Right lobe of liver (tissue), 6 donors: ENCODE measurements at regions not wholly inside any gene's neighbourhood (a gene's known extent, or its start where the extent isn't known, plus 50 kb on each side); places are given as distances from the start of the nearest gene placed in this dataset.
"Not testable (repeated sequence)": the region's sequence is repeated elsewhere in the genome, so short reads cannot be mapped to it uniquely, and the experiment has no call there.

Source experiments
- ATAC-seq, 4 donors: fragments of 200-7000 bp; cut with Tn5 transposase; one replicate each; pipeline ENCODE4 v1.9.1; 2020; ENCODE audit warnings: mild to moderate bottlenecking in 4 of 4, moderate library complexity in 4 of 4
- DNase-seq, 3 donors: peaks; one replicate each; pipeline ENCODE4 v3.0.0-alpha.2; 2020
- H3K27ac ChIP-seq, 3 donors: fragments of 200-600 bp; one replicate each; pipeline ENCODE4 v1.8.0; 2022
- H3K27me3 ChIP-seq, 2 donors: fragments of 200-600 bp; one replicate each; pipeline ENCODE4 v1.8.0; 2022
- H3K36me3 ChIP-seq, 4 donors: fragments of 200-600 bp; sonication (generic) in 1 of 4; one replicate each; pipeline versions ENCODE4 v1.5.1 to v1.8.0; 2017 to 2022; ENCODE audit warnings: control low read depth in 1 of 4
- H3K4me1 ChIP-seq, 4 donors: fragments of 200-600 bp; sonication (generic) in 1 of 4; one replicate each; pipeline versions ENCODE4 v1.5.1 to v1.8.0; 2017 to 2022; ENCODE audit warnings: control low read depth in 1 of 4
- H3K4me3 ChIP-seq, 3 donors: fragments of 200-600 bp; one replicate each; pipeline ENCODE4 v1.8.0; 2022
- H3K9me3 ChIP-seq, 4 donors: fragments of 200-600 bp; sonication (generic) in 1 of 4; one replicate each; pipeline versions ENCODE4 v1.5.1 to v1.8.0; 2017 to 2022; ENCODE audit warnings: control low read depth in 1 of 4
- POLR2A ChIP-seq: fragments of 450-650 bp; IDR thresholded peaks from one replicate; pipeline ENCODE4 v1.6.1; 2017; ENCODE audit warnings: antibody characterized with exemption, mild to moderate bottlenecking
- WGBS: methylation state at CpG from one replicate; pipeline ENCODE4 v1.1.6; 2018; ENCODE audit warnings: low coverage, low lambda C conversion rate; ENCODE audit not compliant: insufficient coverage; ENCODE audit errors: missing lambda C conversion rate; 5-methylcytosine and 5-hydroxymethylcytosine counted together
- intact Hi-C, 2 donors: fragments of 100-400 bp; cut with DNase I; formaldehyde crosslinking; loops; one replicate each; pipeline versions ENCODE4 v1.11.2 to v1.14.1; 2022
- TF ChIP-seq, protein P1 (sequence below), 4 donors: fragments of 200-600 bp in 3 of 4; fragments of 450-650 bp in 1 of 4; IDR thresholded peaks; one replicate each; pipeline versions ENCODE4 v1.5.1 to v1.8.0; 2016 to 2022; ENCODE audit warnings: antibody characterized with exemption in 4 of 4, mild to moderate bottlenecking in 2 of 4
- donor health status: DM: no; HTN: yes; CAD: no.
- donor health status: DM: no; HTN: no; CAD: no.
- donor health status: DM: no; HTN: no; CAD: no.
- donor health status: DM: no; HTN: yes; CAD: no.
- donor health status: DM: no; HTN: yes; CAD: no.

GRCh38 chr6:137941995-137942394, 74.9 kb downstream of the TNFAIP3 start:
- intact Hi-C loops, result loop anchor here (5.0 to 10.0 kb wide), 2 partner anchors 235 to 237 kb away; no protein-coding TSS in a partner anchor
- H3K27me3 ChIP-seq, result no peaks in the 10 kb centered on the region
- DNase-seq (no peak), ATAC-seq (no peak)
- H3K27ac ChIP-seq, result no peak overlapping the region
- H3K9me3 ChIP-seq, result no peaks in the 10 kb centered on the region
- no peak for TF ChIP-seq POLR2A
- TF ChIP-seq, protein P1, sequence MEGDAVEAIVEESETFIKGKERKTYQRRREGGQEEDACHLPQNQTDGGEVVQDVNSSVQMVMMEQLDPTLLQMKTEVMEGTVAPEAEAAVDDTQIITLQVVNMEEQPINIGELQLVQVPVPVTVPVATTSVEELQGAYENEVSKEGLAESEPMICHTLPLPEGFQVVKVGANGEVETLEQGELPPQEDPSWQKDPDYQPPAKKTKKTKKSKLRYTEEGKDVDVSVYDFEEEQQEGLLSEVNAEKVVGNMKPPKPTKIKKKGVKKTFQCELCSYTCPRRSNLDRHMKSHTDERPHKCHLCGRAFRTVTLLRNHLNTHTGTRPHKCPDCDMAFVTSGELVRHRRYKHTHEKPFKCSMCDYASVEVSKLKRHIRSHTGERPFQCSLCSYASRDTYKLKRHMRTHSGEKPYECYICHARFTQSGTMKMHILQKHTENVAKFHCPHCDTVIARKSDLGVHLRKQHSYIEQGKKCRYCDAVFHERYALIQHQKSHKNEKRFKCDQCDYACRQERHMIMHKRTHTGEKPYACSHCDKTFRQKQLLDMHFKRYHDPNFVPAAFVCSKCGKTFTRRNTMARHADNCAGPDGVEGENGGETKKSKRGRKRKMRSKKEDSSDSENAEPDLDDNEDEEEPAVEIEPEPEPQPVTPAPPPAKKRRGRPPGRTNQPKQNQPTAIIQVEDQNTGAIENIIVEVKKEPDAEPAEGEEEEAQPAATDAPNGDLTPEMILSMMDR (IDR thresholded peaks at IDR 0.05), result no peak
- no peak overlapping the region for H3K4me3 ChIP-seq
- WGBS, result 29% methylated on average over 2 of the region's 2 CpGs
- no peaks in the 10 kb centered on the region for H3K36me3 ChIP-seq
- no peaks in the 10 kb centered on the region for H3K4me1 ChIP-seq

DNA sequence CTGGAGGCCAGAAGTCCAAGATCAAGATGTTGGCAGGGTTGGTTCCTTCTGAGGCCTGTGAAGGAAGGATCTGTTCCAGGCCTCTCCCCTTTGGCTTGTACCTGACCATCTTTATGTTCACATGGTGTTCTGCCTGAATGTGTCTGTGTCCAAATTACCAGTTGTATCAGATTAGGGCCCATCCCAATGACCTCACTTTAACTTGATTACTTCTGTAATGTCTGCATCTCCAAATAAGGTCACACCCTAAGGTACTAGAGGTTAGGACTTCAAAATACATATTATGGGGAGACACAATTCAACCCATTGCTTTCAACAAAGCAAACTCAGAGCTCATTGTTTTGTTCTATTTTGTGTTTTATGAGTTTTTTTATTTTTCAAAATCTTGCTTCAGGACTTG, 75.7 kb downstream of the TNFAIP3 start:
- intact Hi-C loops, result loop anchor here (5.0 to 10.0 kb wide), 2 partner anchors 235 to 238 kb away; no protein-coding TSS in a partner anchor
- H3K36me3 ChIP-seq, result no peaks in the 10 kb centered on the region
- ATAC-seq (no peak), DNase-seq (no peak)
- H3K4me3 ChIP-seq, result no peak overlapping the region
- no peaks in the 10 kb centered on the region for H3K27me3 ChIP-seq
- H3K4me1 ChIP-seq, result no peaks in the 10 kb centered on the region
- H3K9me3 ChIP-seq, result no peaks in the 10 kb centered on the region
- TF ChIP-seq, protein P1 (IDR thresholded peaks at IDR 0.05), result no peak
- no peak for TF ChIP-seq POLR2A
- no peak overlapping the region for H3K27ac ChIP-seq

- not testable (repeated sequence) for H3K4me1 ChIP-seq, H3K4me3 ChIP-seq, H3K27ac ChIP-seq, H3K36me3 ChIP-seq, H3K9me3 ChIP-seq, DNase-seq, H3K27me3 ChIP-seq, ATAC-seq
- 38% methylated on average over 3 of the region's 3 CpGs for WGBS
- intact Hi-C loops, result loop anchor here (5.0 to 10.0 kb wide), 2 partner anchors 237 to 240 kb away; no protein-coding TSS in a partner anchor
These were observed 77.3 kb downstream of the TNFAIP3 start for GRCh38 chr6:137944381-137944780.

DNA sequence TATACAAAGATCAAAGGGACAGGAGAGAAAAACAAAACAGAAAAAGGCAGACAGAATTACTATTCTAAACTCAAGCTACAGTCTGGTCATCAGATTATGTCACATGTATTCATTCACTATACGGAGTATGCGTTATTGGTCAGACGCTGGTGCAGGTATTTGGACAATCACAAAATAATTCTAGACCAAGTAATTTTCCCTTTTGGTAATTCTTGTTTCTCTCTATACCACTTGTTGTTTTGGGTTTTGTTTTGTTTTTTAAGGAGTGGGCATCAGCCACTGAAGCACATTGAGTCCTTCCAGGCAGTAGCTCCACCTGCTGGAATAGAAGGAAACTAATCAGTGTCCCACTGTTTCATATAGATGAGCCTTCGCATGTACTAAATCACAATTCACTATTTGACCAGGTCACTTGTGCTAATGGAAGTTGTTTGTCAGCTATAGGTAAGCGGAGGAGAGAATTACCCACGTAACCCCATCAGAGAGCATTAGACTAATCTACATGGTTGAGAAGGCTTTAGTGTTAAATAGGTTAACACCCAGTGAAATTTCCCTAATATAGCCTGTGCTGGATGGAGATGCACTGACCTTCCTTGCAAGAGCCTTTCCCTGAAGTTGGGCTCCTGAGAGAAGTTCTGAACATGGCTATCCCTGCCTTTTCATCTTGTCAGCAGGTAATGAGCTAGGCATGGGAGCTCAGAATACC, 77.9 kb downstream of the TNFAIP3 start:
- H3K4me3 ChIP-seq, result no peak overlapping the region
- TF ChIP-seq, protein P1 (IDR thresholded peaks at IDR 0.05), result peak; percentile 78 to 93 (median 82)
- no peak for TF ChIP-seq POLR2A
- ATAC-seq, result peak; percentile 85 to 90 (median 88)
- no peaks in the 10 kb centered on the region for H3K4me1 ChIP-seq
- no peaks in the 10 kb centered on the region for H3K27me3 ChIP-seq
- intact Hi-C loops, result loop anchor here (5.0 to 10.0 kb wide), 2 partner anchors 238 to 240 kb away; no protein-coding TSS in a partner anchor
- no peak overlapping the region for H3K27ac ChIP-seq
- no peaks in the 10 kb centered on the region for H3K9me3 ChIP-seq
- no peak for DNase-seq
- no peaks in the 10 kb centered on the region for H3K36me3 ChIP-seq
- 25% methylated on average over 6 of the region's 6 CpGs for WGBS

DNA sequence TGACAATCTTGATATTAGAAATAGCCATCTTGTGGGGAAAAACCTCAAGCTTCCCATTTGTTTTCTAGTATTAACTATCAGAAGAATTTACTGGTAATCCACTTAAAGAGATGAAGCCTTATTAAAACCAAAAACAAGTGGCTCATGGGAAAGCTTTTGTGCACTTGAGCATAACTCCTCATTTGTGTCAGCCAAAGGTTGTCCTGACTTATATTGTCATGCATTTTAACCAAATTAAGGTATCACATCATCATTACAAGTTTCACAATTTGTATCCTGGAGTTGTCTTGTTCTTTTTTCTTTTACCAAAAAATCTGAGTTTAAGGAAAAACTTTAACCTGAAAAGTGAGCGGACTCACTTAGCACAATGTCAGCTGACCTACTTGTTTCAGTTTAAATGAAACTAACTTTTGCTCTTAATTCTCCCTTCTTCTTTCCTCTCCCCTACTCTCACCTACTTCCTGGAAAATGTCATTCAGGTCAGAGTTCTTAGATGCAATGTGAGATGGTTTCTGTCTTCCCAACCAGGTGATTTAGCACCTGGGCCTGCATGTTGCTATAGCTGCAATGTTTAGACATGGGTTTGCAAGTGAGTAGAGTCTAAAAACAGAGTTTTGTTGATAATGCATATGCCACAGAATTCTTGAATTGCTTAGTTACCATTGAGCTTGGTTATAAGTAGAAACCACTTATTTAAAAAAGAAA, 82.8 kb downstream of the TNFAIP3 start:
- Histone ChIP-seq H3K27me3 (no peaks in the 10 kb centered on the region), H3K36me3 (no peaks in the 10 kb centered on the region), H3K4me1 (no peaks in the 10 kb centered on the region), H3K9me3 (no peaks in the 10 kb centered on the region), H3K4me3 (no peak overlapping the region), H3K27ac (no peak overlapping the region)
- no peak for DNase-seq
- TF ChIP-seq POLR2A, result no peak
- TF ChIP-seq, protein P1 (IDR thresholded peaks at IDR 0.05), result no peak
- WGBS, result 73% methylated on average over 1 of the region's 1 CpG
- intact Hi-C loops, result loop anchor here in 1 of 2 donors (10.0 kb wide), 1 partner anchor 245 kb away; no protein-coding TSS in a partner anchor
- no peak for ATAC-seq
